ENCODE measurements at regions not wholly inside any gene's neighbourhood (a gene's known extent, or its start where the extent isn't known, plus 50 kb on each side); places are given as distances from the start of the nearest gene placed in this dataset.

DNA sequence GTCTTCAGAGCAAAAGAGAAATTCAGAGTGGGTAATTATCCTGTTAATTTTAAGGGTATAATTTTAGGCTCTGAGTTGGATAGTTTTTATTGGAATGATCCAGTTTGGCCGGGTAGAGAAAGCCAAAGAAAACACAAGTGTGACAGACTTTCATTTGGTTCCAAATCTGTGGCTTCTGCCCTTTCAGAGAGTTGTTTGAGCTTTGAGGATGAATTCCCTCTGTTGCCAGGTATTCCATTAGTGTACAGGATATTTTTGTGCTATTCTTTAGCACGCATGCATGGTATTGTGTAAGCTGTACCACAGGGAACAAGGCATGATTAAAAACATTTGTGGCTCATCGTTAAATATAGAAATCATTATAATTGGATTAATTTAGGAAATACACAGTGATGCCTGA is 384.4 kb downstream of the ADGRL2 start:
- H3K4me3 ChIP-seq (ENCODE audit: low read depth, low read length): no peak overlapping the region
- no peak for TF ChIP-seq CTCF (conservative IDR thresholded peaks at IDR 0.05; ENCODE audit: low read depth, low read length)
- DNase-seq (ENCODE audit: low read depth): no peak

GRCh38 chr1:82181846-82182245 is 381.1 kb downstream of the ADGRL2 start:
- no peak overlapping the region for H3K4me3 ChIP-seq (ENCODE audit: low read depth, low read length)
- no peak for DNase-seq (ENCODE audit: low read depth)
- no peak for TF ChIP-seq CTCF (conservative IDR thresholded peaks at IDR 0.05; ENCODE audit: low read depth, low read length)

GRCh38 chr1:82179131-82179530 is 378.4 kb downstream of the ADGRL2 start:
- DNase-seq (ENCODE audit: low read depth): no peak
- no peak for TF ChIP-seq CTCF (conservative IDR thresholded peaks at IDR 0.05; ENCODE audit: low read depth, low read length)
- H3K4me3 ChIP-seq (ENCODE audit: low read depth, low read length): no peak overlapping the region

- peak; percentile 50 for DNase-seq (ENCODE audit: low read depth)
Measured at GRCh38 chr1:82177192-82177591, 376.5 kb downstream of the ADGRL2 start.

GRCh38 chr1:82171955-82172354 is 371.2 kb downstream of the ADGRL2 start:
- TF ChIP-seq CTCF (conservative IDR thresholded peaks at IDR 0.05; ENCODE audit: low read depth, low read length): no peak
- DNase-seq (ENCODE audit: low read depth): no peak
- no peak overlapping the region for H3K4me3 ChIP-seq (ENCODE audit: low read depth, low read length)

More at GRCh38 chr1:82177192-82177591, 376.5 kb downstream of the ADGRL2 start:
- TF ChIP-seq CTCF (conservative IDR thresholded peaks at IDR 0.05; ENCODE audit: low read depth, low read length): no peak
- H3K4me3 ChIP-seq (ENCODE audit: low read depth, low read length): no peak overlapping the region

DNA sequence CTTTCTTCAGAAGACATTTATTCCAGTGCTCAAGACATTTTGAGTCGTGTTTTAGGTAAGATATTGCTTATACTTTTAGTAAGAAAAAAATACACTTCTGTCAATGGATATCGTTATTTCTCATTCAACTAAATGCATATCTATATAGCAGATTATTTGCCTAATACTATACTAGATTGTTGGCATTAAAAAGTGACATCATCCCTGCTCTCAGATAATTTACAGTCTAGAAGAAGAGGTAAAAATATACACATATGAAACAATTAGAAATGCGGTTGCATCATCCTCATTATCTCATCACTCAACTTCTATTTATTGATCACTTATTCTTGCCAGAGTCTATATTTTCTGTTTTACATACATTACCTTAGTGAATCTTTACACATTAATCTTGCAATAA is 367.7 kb downstream of the ADGRL2 start:
- H3K4me3 ChIP-seq (ENCODE audit: low read depth, low read length): no peak overlapping the region
- no peak for DNase-seq (ENCODE audit: low read depth)
- no peak for TF ChIP-seq CTCF (conservative IDR thresholded peaks at IDR 0.05; ENCODE audit: low read depth, low read length)

GRCh38 chr1:82165304-82165703 is 364.6 kb downstream of the ADGRL2 start:
- no peak for DNase-seq (ENCODE audit: low read depth)
- H3K4me3 ChIP-seq (ENCODE audit: low read depth, low read length): no peak overlapping the region
- no peak for TF ChIP-seq CTCF (conservative IDR thresholded peaks at IDR 0.05; ENCODE audit: low read depth, low read length)
